Stimulated activated CD4-positive, alpha-beta T cell treated with anti-CD3 and anti-CD28 coated beads, Interleukin-2, amount 100 ng/mL, for 24 hours (primary cell): ENCODE measurements at regions not wholly inside any gene's neighbourhood (a gene's known extent, or its start where the extent isn't known, plus 50 kb on each side); places are given as distances from the start of the nearest gene placed in this dataset.
"Not testable (repeated sequence)": the region's sequence is repeated elsewhere in the genome, so short reads cannot be mapped to it uniquely, and the experiment has no call there.

ENCODE experiments used
- DNase-seq, 2 donors: peaks; one replicate each; pipeline ENCODE4 v3.0.0-alpha.2; 2020

GRCh38 chr13:65584126-65584525 is 1646.0 kb downstream of the PCDH9 start:
- no peak for DNase-seq

DNA sequence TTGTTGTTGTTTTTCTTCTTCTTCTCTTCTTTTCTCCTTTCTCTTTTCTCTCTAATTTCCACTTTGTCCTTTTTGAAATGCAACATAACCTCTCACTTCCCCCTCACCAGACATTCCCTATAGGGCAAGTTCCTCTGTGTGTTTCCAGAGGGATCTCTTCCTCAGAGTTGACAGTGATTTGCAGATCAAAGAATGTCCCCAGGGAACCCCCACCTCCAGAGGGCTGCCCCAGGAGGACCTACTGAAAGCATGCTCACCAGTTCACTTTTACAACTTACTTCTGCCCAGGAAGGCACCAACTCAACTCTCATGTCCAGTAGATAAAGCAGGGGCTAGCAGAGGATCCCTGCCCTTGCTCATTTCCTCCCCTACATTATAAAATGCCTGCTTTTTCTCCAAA is 1648.0 kb downstream of the PCDH9 start:
- DNase-seq, result no peak

DNA sequence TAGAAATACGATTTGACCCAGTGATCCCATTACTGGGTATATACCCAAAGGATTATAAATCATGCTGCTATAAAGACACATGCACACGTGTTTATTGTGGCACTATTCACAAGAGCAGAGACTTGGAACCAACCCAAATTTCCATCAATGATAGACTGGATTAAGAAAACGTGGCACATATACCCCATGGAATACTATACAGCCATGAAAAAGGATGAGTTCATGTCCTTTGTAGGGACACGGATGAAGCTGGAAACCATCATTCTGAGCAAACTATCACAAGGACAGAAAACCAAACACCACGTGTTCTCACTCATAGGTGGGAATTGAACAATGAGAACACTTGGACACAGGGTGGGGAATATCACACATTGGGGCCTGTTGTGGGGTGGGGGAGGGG is 1665.6 kb downstream of the PCDH9 start:
- not testable (repeated sequence) for DNase-seq

DNA sequence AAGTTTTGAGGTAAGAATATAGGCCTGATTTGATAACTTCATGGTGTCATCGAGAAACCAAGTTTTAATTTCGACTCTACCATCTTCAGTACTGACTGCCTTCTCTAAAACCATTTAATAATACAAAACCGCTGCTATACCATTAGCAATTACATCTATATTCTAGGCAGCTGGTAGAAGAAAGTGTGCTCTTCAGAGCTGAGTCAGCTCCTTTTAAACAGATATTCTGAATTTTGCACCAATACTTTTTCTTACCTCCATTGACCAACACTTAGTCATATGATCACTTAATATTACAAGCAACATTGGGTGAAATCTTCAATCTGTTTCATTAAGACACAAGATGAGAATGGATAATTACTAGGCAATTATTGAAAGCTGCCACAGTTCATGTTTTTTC is 1667.8 kb downstream of the PCDH9 start:
- no peak for DNase-seq

- DNase-seq, result no peak
Observed at GRCh38 chr13:65560936-65561335, 1669.2 kb downstream of the PCDH9 start.

GRCh38 chr13:65555962-65556361 is 1674.2 kb downstream of the PCDH9 start:
- no peak for DNase-seq

DNA sequence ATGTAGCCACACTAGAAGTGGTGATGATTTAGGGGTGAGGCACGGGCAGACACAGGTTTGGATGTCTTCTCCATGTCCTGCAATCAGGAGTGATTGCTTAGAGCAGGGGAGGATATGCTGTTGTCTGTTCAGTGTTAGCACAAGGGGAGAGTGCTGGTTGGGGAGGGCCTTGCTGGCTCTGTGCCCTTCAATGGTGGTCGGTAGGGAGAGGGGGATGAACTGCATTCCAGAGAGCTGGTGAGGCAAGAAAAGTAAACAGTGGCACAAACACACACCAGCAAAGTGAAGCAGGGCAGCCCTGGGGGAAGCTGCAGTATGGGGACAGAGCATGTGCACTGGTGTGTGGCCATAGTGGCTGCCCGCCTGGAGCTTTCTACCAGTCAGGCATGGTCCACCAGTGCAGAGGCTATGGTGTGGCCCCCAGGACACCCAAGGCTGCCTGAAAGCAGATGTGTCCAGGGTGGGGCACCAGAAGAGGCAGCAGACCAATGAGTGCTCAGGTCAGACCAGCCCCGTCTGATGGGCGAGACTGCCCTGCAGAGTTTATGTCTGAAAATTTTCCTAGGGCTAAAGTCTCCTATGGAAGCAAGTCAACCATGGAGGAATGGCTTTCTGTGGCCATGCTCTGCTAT is 1676.9 kb downstream of the PCDH9 start:
- no peak for DNase-seq

- no peak for DNase-seq
Observed at GRCh38 chr13:65551208-65551607, 1678.9 kb downstream of the PCDH9 start.

DNA sequence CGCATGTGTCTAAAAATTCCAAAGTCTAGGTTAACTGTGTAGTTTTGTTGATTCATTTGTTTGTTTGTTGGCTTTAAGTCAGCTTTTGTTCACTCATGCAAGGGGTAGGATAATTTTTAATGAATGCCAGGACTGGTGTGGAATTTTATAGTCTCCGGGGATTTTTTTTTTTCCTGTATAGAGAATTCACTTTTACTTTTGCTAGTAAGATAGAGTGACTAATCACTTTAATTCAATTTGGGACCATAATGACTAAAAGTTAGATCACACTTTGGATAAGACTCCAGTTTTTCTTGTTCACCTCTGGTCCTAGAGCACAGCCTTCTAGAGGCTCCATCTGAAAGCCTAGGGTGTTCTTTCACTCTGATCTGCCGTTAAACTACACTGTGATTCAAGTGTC is 1690.0 kb downstream of the PCDH9 start:
- DNase-seq, result no peak

GRCh38 chr13:65535370-65535769 is 1694.8 kb downstream of the PCDH9 start:
- DNase-seq, result no peak

DNA sequence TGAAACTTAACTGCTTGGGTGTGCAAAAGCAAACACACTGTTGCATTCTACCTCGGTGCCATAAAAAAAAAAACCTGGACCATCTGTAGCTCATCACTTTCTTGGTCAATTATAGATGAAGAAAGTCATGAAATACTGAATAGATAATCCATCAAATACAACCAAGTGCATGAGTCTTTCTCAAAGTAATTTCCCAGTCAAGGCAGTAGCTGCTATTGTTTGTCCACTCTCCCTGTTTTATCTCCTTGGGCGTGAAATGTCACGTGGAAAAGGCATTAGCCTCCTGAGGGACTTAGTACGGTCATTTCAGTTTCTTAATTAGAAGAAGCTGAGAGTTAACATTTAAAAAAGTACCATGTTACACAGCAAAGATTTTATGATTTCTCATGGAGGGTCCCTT is 1697.9 kb downstream of the PCDH9 start:
- no peak for DNase-seq

GRCh38 chr13:65530688-65531087 is 1699.4 kb downstream of the PCDH9 start:
- no peak for DNase-seq

DNA sequence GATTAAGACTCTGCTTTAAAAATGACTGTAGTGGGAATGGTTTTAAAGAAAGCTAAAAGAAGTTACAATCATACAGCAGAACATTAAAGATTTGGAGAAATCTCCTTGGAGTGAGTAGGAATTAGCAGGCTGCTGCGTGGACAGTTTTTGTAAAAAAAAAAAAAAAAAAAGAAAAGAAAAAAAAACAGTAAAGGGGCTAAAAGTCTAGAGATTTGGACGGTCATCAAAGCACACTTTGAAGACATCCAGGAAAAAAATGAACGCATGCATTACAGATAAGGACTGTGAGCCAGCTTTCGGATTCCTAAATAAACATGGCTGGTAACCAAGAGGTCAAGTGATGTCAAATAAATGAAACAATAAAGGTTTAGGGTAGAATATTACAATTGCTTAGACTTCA is 1700.6 kb downstream of the PCDH9 start:
- DNase-seq, result no peak

DNA sequence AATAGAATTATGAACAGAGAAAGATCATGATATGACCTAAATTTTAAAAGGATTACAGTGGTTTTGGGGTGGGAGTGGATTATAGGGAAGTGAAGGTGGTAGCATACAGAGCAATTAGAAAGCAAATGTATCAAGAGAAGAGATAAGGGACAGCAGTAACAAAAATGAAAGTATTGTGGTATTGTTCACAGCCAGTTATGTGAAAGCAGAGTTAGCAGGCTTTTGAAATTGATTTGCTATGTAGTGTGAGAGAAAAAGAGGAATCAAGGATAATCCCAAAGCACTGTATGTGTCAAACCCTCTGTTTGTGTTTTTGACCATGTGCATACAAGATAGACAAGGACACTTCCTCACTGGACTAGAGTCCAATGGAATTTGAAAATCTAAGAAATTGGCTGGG is 1721.4 kb downstream of the PCDH9 start:
- no peak for DNase-seq

GRCh38 chr13:65508338-65508737 is 1721.8 kb downstream of the PCDH9 start:
- DNase-seq, result no peak

- no peak for DNase-seq
Observed at GRCh38 chr13:65505941-65506340, 1724.2 kb downstream of the PCDH9 start.

DNA sequence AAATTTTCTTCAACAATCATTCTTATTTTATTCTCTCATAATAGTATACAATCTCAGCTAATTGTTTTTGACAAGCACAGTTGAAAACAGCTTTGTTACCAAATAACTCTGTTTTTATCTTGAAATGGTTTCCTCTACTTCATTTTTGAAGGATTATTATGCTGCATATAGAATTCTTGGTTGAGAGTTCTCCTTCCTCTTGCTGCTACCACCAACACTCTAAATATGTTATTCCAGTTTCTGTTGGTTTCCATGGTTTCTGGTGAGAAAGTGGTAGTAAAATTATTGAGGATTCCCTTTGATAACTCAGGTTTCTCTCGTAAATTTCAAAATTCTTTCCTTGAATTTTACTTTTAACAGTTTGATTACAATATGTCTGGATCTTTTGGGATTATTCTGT is 1725.9 kb downstream of the PCDH9 start:
- DNase-seq, result no peak

DNA sequence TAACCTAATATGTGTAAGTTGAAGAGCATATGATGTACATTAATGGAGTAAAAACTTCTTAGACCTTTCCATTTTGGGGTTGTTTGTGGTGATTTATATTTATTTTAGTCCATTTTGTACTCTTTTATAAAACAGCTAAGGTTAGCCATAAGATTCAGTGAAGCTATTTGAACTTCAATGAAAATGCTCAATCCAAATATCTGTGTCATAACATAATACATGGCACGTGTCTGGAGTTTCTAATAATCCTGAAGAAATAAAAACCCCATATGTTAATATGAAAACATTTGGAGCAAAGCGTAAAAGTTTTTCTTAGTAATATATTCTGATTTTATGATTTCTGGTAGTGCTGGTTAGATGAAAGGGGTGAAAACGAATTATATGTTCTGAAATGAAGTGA is 1729.7 kb downstream of the PCDH9 start:
- DNase-seq, result no peak

GRCh38 chr13:65499256-65499655 is 1730.9 kb downstream of the PCDH9 start:
- DNase-seq, result no peak

- no peak for DNase-seq
Observed at GRCh38 chr13:65497265-65497664, 1732.9 kb downstream of the PCDH9 start.

- DNase-seq, result not testable (repeated sequence)
Observed at GRCh38 chr13:65490725-65491124, 1739.4 kb downstream of the PCDH9 start.

DNA sequence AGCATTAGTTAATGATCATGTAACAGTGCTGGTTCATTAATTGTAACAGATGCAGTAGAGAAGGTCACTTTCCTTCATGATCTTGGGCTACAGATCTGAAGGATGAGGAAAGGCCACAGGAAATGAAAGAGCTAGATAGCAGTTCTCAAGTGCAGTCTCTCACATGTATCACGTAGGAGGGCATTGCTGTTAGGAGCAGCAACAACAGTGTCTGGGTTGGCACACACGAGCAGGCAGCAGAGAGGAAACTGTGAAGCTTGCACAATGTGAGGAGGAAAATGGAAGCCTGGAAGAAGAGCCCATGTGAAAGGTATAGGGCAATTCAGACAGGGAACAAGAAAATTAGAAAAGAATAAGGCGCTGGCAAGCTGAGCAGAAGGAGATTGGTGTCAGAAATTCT is 1741.5 kb downstream of the PCDH9 start:
- no peak for DNase-seq

DNA sequence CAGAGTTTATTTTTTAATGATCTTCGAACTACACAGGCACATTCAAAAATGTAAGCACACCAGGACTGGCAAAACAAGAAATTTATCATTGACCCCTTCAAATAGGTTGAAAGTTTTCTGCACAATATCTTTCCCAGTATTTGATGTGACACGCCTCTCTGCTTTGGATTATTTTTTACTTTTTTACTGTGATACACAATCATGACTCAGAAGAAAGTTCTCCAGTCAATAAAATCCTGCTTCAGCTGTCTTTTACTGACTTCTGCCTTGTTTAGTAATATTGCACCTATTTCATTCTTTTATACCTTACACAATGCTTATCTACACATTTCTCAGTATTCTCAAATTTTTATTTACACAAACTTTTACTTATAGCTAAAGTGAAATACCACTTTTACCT is 1750.4 kb downstream of the PCDH9 start:
- DNase-seq, result no peak

DNA sequence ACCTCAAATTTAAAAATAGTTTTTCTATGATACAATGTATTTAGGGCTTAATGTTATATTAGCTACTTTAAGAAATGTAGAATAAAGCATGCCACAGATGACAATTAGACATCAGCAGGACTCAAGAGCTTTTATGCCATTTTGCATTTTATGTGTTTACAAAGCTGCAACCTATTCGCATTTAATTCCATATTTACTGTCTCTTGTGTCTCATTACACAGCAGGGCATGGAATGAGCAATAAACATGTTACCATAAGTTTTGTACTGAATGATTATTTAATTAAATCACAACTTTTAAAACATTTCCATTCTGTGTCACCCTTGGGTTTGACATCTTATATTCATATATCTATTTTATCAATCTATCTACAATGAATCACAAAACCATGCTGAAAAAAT is 1756.9 kb downstream of the PCDH9 start:
- DNase-seq, result no peak

DNA sequence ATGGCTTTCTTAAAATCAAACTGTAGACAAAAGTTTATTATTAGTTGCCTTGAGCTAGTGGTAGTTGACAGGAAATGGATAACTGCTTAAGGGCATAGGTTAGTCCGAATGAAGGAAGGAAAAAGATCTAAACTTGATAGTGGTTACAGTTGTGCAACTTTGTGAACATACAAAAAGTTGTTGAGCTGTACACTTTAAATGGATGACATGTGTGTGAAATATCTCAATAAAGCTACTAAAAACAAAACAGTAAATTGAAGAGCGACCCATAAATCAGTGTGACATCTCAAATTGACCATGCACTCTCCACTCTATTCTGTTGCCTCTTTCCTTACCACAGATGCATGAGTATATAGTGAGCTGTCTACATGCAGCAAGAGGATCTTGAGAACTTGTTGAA is 1757.8 kb downstream of the PCDH9 start:
- DNase-seq, result no peak

GRCh38 chr13:65470781-65471180 is 1759.4 kb downstream of the PCDH9 start:
- no peak for DNase-seq
